Upper lobe of right lung (tissue), 1 donor: ENCODE measurements at regions not wholly inside any gene's neighbourhood (a gene's known extent, or its start where the extent isn't known, plus 50 kb on each side); places are given as distances from the start of the nearest gene placed in this dataset.
A peak's percentile ranks its signal among the peaks of the same experiment; 100 is the strongest.

Source experiments
- ATAC-seq: fragments of 200-7000 bp; cut with Tn5 transposase; one replicate; pipeline ENCODE4 v1.9.1; 2020; ENCODE audit warnings: mild to moderate bottlenecking, moderate library complexity
- DNase-seq: peaks from one replicate; pipeline ENCODE4 v3.0.0-alpha.2; 2020
- H3K27ac ChIP-seq: fragments of 200-600 bp; one replicate; pipeline ENCODE4 v1.8.0; 2022
- H3K27me3 ChIP-seq: fragments of 200-600 bp; one replicate; pipeline ENCODE4 v1.8.0; 2022; ENCODE audit warnings: mild to moderate bottlenecking
- H3K36me3 ChIP-seq: fragments of 200-600 bp; one replicate; pipeline ENCODE4 v1.8.0; 2022
- H3K4me1 ChIP-seq: fragments of 200-600 bp; one replicate; pipeline ENCODE4 v1.8.0; 2022
- H3K4me3 ChIP-seq: fragments of 200-600 bp; one replicate; pipeline ENCODE4 v1.8.0; 2022; ENCODE audit warnings: mild to moderate bottlenecking
- H3K9me3 ChIP-seq: fragments of 200-600 bp; one replicate; pipeline ENCODE4 v1.8.0; 2022
- CTCF ChIP-seq: fragments of 200-600 bp; IDR thresholded peaks from one replicate; pipeline ENCODE4 v1.8.0; 2022; ENCODE audit warnings: antibody characterized with exemption
- intact Hi-C: fragments of 100-400 bp; cut with DNase I; formaldehyde crosslinking; loops from one replicate; pipeline ENCODE4 v1.11.0; 2022
- donor health status: DM: no; HTN: yes; CAD: no; lungs with severe emphysema.

- Histone ChIP-seq H3K27ac (no peak overlapping the region), H3K4me1 (no peaks in the 10 kb centered on the region), H3K36me3 (no peaks in the 10 kb centered on the region), H3K4me3 (no peak overlapping the region), H3K27me3 (no peaks in the 10 kb centered on the region), H3K9me3 (no peaks in the 10 kb centered on the region)
- peak; percentile 30 for ATAC-seq
- no peak for DNase-seq
- intact Hi-C loops, result no loop called here
- no peak for TF ChIP-seq CTCF
Observed at GRCh38 chr3:16715281-16715680, 110.1 kb upstream of the DAZL start.

GRCh38 chr3:16719426-16719825, 114.2 kb upstream of the DAZL start:
- H3K9me3 ChIP-seq, result no peaks in the 10 kb centered on the region
- TF ChIP-seq CTCF, result no peak
- H3K27me3 ChIP-seq, result no peaks in the 10 kb centered on the region
- no peaks in the 10 kb centered on the region for H3K36me3 ChIP-seq
- H3K4me1 ChIP-seq, result no peaks in the 10 kb centered on the region
- intact Hi-C loops, result no loop called here
- no peak for DNase-seq
- H3K4me3 ChIP-seq, result no peak overlapping the region
- no peak for ATAC-seq
- H3K27ac ChIP-seq, result no peak overlapping the region

GRCh38 chr3:16720367-16720940, 115.2 kb upstream of the DAZL start:
- Histone ChIP-seq H3K9me3 (no peaks in the 10 kb centered on the region), H3K27me3 (no peaks in the 10 kb centered on the region), H3K4me1 (no peaks in the 10 kb centered on the region), H3K27ac (no peak overlapping the region), H3K4me3 (no peak overlapping the region), H3K36me3 (no peaks in the 10 kb centered on the region)
- DNase-seq (no peak), ATAC-seq (no peak)
- TF ChIP-seq CTCF, result no peak
- intact Hi-C loops, result no loop called here

GRCh38 chr3:16721494-16721893, 116.3 kb upstream of the DAZL start:
- Histone ChIP-seq H3K36me3 (no peaks in the 10 kb centered on the region), H3K4me1 (no peaks in the 10 kb centered on the region), H3K27me3 (no peaks in the 10 kb centered on the region), H3K4me3 (no peak overlapping the region), H3K9me3 (no peaks in the 10 kb centered on the region), H3K27ac (no peak overlapping the region)
- no peak for TF ChIP-seq CTCF
- no peak for DNase-seq
- ATAC-seq, result no peak
- intact Hi-C loops, result no loop called here

GRCh38 chr3:16723978-16724377, 118.8 kb upstream of the DAZL start:
- no peaks in the 10 kb centered on the region for H3K4me1 ChIP-seq
- DNase-seq (no peak), ATAC-seq (no peak)
- intact Hi-C loops, result no loop called here
- no peak overlapping the region for H3K27ac ChIP-seq
- no peaks in the 10 kb centered on the region for H3K36me3 ChIP-seq
- no peaks in the 10 kb centered on the region for H3K27me3 ChIP-seq
- no peak overlapping the region for H3K4me3 ChIP-seq
- TF ChIP-seq CTCF, result no peak
- H3K9me3 ChIP-seq, result no peaks in the 10 kb centered on the region

GRCh38 chr3:16724487-16724886, 119.3 kb upstream of the DAZL start:
- no peak for TF ChIP-seq CTCF
- no peaks in the 10 kb centered on the region for H3K9me3 ChIP-seq
- no peak for ATAC-seq
- no peaks in the 10 kb centered on the region for H3K36me3 ChIP-seq
- no peak overlapping the region for H3K27ac ChIP-seq
- no peak overlapping the region for H3K4me3 ChIP-seq
- H3K4me1 ChIP-seq, result no peaks in the 10 kb centered on the region
- no peaks in the 10 kb centered on the region for H3K27me3 ChIP-seq
- DNase-seq, result no peak
- intact Hi-C loops, result no loop called here
